Loucy (cell line): ENCODE measurements at regions not wholly inside any gene's neighbourhood (a gene's known extent, or its start where the extent isn't known, plus 50 kb on each side); places are given as distances from the start of the nearest gene placed in this dataset.

Experiments used
- CTCF ChIP-seq: fragments of 200-600 bp; sonication (generic); conservative IDR thresholded peaks from 2 replicates; pipeline ENCODE4 v1.5.1; 2014; ENCODE audit warnings: mild to moderate bottlenecking, antibody characterized with exemption, low read length
- EZH2phosphoT487 ChIP-seq: fragments of 200-600 bp; IDR thresholded peaks from 2 replicates; pipeline ENCODE4 v1.6.1; 2018; ENCODE audit warnings: antibody characterized with exemption, mild to moderate bottlenecking, moderate library complexity, borderline replicate concordance

- TF ChIP-seq CTCF (no peak), EZH2phosphoT487 (no peak)
Measured at GRCh38 chr7:126361183-126361582, 891.6 kb downstream of the GRM8 start.
